HFF-Myc (cell line): ENCODE measurements at regions not wholly inside any gene's neighbourhood (a gene's known extent, or its start where the extent isn't known, plus 50 kb on each side); places are given as distances from the start of the nearest gene placed in this dataset.

Source experiments
- DNase-seq: peaks from one replicate; pipeline ENCODE4 v3.0.0-alpha.2; 2011; ENCODE audit warnings: low read depth; ENCODE audit errors: extremely low read depth
- H3K4me3 ChIP-seq: replicated peaks from 2 replicates; pipeline ENCODE4 v1.5.1; 2011; ENCODE audit warnings: low read depth, mild to moderate bottlenecking, control low read depth, low read length
- CTCF ChIP-seq: IDR thresholded peaks from 2 replicates; pipeline ENCODE4 v1.5.1; 2012; ENCODE audit warnings: mild to moderate bottlenecking, low read depth, low read length, control low read depth; ENCODE audit errors: missing control alignments

GRCh38 chr11:38582756-38583155 lies 1984.7 kb upstream of the RAG2 start:
- TF ChIP-seq CTCF, result no peak
- no peak for DNase-seq
- H3K4me3 ChIP-seq, result no peak overlapping the region

GRCh38 chr11:38582151-38582550 lies 1984.1 kb upstream of the RAG2 start:
- DNase-seq, result no peak
- H3K4me3 ChIP-seq, result no peak overlapping the region
- no peak for TF ChIP-seq CTCF

- H3K4me3 ChIP-seq, result no peak overlapping the region
- TF ChIP-seq CTCF, result no peak
- DNase-seq, result no peak
Observed at GRCh38 chr11:38577769-38578168, 1979.7 kb upstream of the RAG2 start.

- no peak overlapping the region for H3K4me3 ChIP-seq
- DNase-seq, result no peak
- no peak for TF ChIP-seq CTCF
Observed at GRCh38 chr11:38562562-38562961, 1964.5 kb upstream of the RAG2 start.

DNA sequence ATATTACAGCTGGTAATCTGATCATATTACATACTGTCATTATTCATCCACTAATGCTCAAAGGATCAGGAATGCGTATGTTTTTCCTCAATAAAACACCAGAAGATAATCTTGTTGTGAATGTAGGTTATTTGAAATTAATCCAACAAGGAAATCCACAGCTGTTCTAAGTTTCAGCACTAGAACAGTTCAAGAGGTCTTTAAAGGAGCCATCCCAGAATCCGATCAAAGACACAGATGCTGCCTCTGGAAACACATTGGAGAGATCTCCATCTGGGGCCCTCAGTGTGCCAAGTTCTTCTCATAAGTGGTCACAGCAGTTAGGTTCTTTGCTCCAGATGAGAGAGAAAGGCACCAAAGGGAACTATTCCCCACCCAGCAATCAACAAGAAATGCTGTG lies 1955.1 kb upstream of the RAG2 start:
- DNase-seq, result no peak
- H3K4me3 ChIP-seq, result no peak overlapping the region
- TF ChIP-seq CTCF, result no peak

GRCh38 chr11:38547462-38547861 lies 1949.4 kb upstream of the RAG2 start:
- no peak for TF ChIP-seq CTCF
- no peak for DNase-seq

DNA sequence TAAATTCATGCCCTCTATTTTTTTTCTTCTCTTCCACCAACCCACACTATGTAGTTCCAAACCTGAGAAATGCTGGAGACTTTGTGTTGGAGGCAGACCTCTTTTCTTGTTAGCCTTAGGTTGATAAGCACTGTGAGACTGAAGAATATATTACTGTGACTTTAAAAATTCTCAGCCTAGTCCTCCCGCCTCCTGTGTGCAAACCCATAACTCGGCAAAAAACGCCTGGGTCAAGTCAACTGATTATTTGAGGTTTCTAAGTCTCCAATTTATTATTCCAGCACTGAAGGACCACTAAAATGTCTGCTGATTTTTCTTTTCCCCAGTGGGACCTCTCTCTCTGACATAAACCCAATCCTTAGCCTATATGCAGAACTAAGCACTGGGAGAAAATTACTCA lies 1946.0 kb upstream of the RAG2 start:
- no peak for TF ChIP-seq CTCF
- no peak overlapping the region for H3K4me3 ChIP-seq
- no peak for DNase-seq

More at GRCh38 chr11:38547462-38547861, 1949.4 kb upstream of the RAG2 start:
- no peak overlapping the region for H3K4me3 ChIP-seq
